HEK293T (cell line): ENCODE measurements at regions not wholly inside any gene's neighbourhood (a gene's known extent, or its start where the extent isn't known, plus 50 kb on each side); places are given as distances from the start of the nearest gene placed in this dataset.

Experiments used
- CTCF ChIA-PET: fragments of 350-600 bp; formaldehyde crosslinking; extraction: SDS; loops from one replicate; lab custom pipeline; 2021; ENCODE audit warnings: antibody characterized with exemption, inconsistent platforms; lab: Yijun Ruan, JAX
- POLR2A ChIA-PET: fragments of 350-600 bp; formaldehyde crosslinking; extraction: SDS; loops from one replicate; lab custom pipeline; 2020; ENCODE audit warnings: antibody characterized with exemption, inconsistent platforms; lab: Yijun Ruan, JAX
- DNase-seq: peaks from one replicate; pipeline ENCODE4 v3.0.0; 2012; ENCODE audit warnings: mixed read lengths; ENCODE audit errors: extremely low spot score
- ARNT ChIP-seq: fragments of 450-650 bp; IDR thresholded peaks from 2 replicates; pipeline ENCODE4 v1.6.1; 2017; ENCODE audit warnings: mild to moderate bottlenecking
- BHLHE40 ChIP-seq: fragments of 450-650 bp; IDR thresholded peaks from 2 replicates; pipeline ENCODE4 v1.6.1; 2016; ENCODE audit warnings: mild to moderate bottlenecking, moderate library complexity, borderline replicate concordance
- CTBP1 ChIP-seq: fragments of 450-650 bp; IDR thresholded peaks from 2 replicates; pipeline ENCODE4 v1.6.1; 2016; ENCODE audit warnings: borderline replicate concordance
- ELF4 ChIP-seq: fragments of 450-650 bp; IDR thresholded peaks from 2 replicates; pipeline ENCODE4 v1.6.1; 2017; ENCODE audit warnings: antibody characterized with exemption
- FOXA1 ChIP-seq: fragments of 450-650 bp; IDR thresholded peaks from 2 replicates; pipeline ENCODE4 v1.6.1; 2016; ENCODE audit warnings: mild to moderate bottlenecking
- FOXK2 ChIP-seq: fragments of 450-650 bp; IDR thresholded peaks from 2 replicates; pipeline ENCODE4 v1.6.1; 2016; ENCODE audit warnings: mild to moderate bottlenecking
- FOXM1 ChIP-seq: fragments of 450-650 bp; IDR thresholded peaks from 2 replicates; pipeline ENCODE4 v1.6.1; 2017; ENCODE audit warnings: mild to moderate bottlenecking, borderline replicate concordance
- HDGF ChIP-seq: fragments of 450-650 bp; IDR thresholded peaks from 2 replicates; pipeline ENCODE4 v1.6.1; 2017; ENCODE audit warnings: antibody characterized with exemption, borderline replicate concordance
- L3MBTL2 ChIP-seq: fragments of 450-650 bp; conservative IDR thresholded peaks from 2 replicates; pipeline ENCODE4 v1.6.1; 2016; ENCODE audit warnings: mild to moderate bottlenecking
- LEF1 ChIP-seq: fragments of 450-650 bp; IDR thresholded peaks from 2 replicates; pipeline ENCODE4 v1.6.1; 2017; ENCODE audit warnings: mild to moderate bottlenecking, borderline replicate concordance
- NFRKB ChIP-seq: fragments of 450-650 bp; IDR thresholded peaks from 2 replicates; pipeline ENCODE4 v1.6.1; 2016; ENCODE audit warnings: mild to moderate bottlenecking, moderate library complexity
- SP1 ChIP-seq: fragments of 450-650 bp; IDR thresholded peaks from 2 replicates; pipeline ENCODE4 v1.6.1; 2017
- SUZ12 ChIP-seq: fragments of 450-650 bp; IDR thresholded peaks from 2 replicates; pipeline ENCODE4 v1.6.1; 2016; ENCODE audit warnings: mild to moderate bottlenecking
- TARDBP ChIP-seq: fragments of 450-650 bp; IDR thresholded peaks from 2 replicates; pipeline ENCODE4 v1.6.1; 2016
- ZNF384 ChIP-seq: fragments of 450-650 bp; IDR thresholded peaks from 2 replicates; pipeline ENCODE4 v1.6.1; 2016
- TF ChIP-seq, protein P1 (sequence below): fragments of 450-650 bp; IDR thresholded peaks from 2 replicates; pipeline ENCODE4 v1.6.1; 2016

DNA sequence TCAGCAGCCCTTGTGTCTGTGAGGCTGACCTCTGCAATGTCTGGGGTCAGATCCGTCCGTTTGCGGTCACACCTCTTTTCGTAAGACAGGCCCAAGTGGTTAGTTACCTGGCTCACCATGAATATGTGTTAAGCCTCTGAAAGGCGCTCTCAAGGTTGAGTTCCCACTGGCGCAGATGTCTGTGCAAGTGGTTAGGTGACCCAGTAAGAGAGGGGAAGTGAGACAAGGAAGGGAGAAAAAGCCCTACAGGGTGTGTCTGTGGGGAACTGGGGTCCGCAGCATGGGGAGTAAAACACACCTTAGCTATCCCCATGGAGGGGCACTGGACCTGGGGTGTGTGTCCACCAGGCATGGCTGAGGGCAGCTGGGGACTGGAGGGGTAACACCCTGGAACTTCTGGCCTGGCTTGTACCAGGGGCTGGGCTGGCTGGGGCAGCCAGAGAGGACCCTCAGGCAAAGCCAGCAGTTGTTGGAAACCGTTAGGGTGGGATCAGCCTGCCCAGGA lies 391.6 kb upstream of the PROK2 start:
- CTCF ChIA-PET: no interaction called here
- POLR2A ChIA-PET: no interaction called here
- no peak for DNase-seq
- TF ChIP-seq, protein P1, sequence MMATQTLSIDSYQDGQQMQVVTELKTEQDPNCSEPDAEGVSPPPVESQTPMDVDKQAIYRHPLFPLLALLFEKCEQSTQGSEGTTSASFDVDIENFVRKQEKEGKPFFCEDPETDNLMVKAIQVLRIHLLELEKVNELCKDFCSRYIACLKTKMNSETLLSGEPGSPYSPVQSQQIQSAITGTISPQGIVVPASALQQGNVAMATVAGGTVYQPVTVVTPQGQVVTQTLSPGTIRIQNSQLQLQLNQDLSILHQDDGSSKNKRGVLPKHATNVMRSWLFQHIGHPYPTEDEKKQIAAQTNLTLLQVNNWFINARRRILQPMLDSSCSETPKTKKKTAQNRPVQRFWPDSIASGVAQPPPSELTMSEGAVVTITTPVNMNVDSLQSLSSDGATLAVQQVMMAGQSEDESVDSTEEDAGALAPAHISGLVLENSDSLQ: no peak
- TF ChIP-seq FOXA1: no peak
- no peak for TF ChIP-seq ZNF384
- TF ChIP-seq SP1: no peak
- TF ChIP-seq CTBP1: no peak
- TF ChIP-seq HDGF: no peak
- TF ChIP-seq BHLHE40: no peak
- TF ChIP-seq L3MBTL2: no peak
- TF ChIP-seq SUZ12: no peak
- TF ChIP-seq FOXM1: no peak
- TF ChIP-seq ELF4: no peak
- TF ChIP-seq LEF1: no peak
- no peak for TF ChIP-seq FOXK2

DNA sequence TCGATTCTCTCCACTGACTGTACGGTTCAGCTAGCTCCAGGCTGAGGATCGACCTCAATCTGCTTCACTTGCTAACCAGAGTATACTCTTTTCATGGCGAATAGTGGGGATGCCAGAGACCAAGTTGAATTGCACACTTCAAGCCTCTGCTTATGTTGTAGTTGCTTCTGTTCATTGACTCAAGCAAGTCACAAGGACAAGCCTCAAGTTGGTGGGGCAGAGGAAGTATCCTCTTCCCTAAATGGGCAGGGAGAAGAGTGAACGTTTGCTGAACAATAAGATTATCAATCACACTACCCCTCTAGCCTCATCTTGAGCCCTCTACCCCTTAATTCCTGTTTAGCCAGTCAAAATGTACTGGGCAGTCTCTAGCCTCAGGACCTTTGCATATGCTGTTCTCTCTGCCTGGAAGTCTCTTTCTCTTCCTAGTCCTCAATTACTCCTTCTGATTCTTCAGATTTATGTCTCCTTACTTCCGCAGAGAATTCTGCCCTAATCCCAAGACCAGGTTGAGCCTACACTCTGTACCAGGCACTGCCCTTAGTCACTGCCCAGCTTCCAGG lies 390.4 kb upstream of the PROK2 start:
- ChIA-PET POLR2A (no interaction called here), CTCF (no interaction called here)
- DNase-seq: no peak
- TF ChIP-seq SP1: no peak
- TF ChIP-seq ZNF384: no peak
- no peak for TF ChIP-seq CTBP1
- no peak for TF ChIP-seq FOXA1
- TF ChIP-seq SUZ12: no peak

DNA sequence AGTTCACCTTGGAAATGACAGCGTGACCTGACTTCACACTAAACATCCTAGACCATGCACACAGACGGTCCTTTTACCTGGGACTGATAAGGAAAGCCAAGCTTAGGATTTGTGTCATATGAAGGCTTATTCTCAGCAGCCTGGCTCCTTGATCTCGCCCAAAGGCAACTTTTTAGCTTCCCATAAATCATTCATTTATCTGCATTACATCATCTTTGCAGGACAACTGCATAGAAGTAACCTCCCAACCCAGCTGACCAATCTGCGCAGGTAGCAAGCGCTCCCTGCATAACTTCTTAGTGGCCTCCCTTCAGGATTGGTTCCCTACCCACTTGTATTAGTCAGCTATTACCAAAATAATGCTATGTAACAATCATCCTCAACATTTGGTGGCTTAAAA lies 389.9 kb upstream of the PROK2 start:
- TF ChIP-seq, protein P1: peak; percentile 23; the same call in 1 of the 2 replicates
- no peak for TF ChIP-seq CTBP1
- ChIA-PET CTCF (no interaction called here), POLR2A (no interaction called here)
- no peak for DNase-seq

DNA sequence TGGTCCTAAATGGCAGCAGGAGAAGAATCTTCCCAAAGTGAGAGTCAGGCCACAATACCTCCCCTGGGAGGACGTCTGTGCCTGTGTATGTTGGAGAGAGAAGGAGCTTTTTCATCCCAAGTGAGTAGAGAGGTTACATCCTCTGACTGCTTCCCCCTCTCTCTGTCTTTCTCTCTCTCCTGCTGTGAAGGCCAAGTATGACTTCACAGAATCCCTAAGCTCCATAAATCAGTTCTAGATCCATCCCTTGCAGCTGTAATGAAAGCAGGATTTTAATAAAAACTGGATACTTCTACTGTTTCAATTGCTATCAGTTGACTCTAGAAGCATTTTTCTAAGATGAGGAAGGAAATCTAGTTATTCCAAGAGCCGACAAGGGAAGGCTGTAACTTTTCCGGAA lies 389.1 kb upstream of the PROK2 start:
- ChIA-PET POLR2A (interaction anchor here (0.9 kb wide), 1 partner anchor 96 kb away, joined by 3 read pairs; no protein-coding TSS in a partner anchor), CTCF (no interaction called here)
- no peak for TF ChIP-seq SUZ12
- no peak for TF ChIP-seq ELF4
- no peak for TF ChIP-seq LEF1
- TF ChIP-seq SP1: no peak
- no peak for TF ChIP-seq TARDBP
- no peak for TF ChIP-seq FOXA1
- TF ChIP-seq CTBP1: no peak
- TF ChIP-seq FOXK2: no peak
- TF ChIP-seq, protein P1: no peak; the same call in 1 of the 2 replicates
- TF ChIP-seq FOXM1: no peak
- DNase-seq: no peak

DNA sequence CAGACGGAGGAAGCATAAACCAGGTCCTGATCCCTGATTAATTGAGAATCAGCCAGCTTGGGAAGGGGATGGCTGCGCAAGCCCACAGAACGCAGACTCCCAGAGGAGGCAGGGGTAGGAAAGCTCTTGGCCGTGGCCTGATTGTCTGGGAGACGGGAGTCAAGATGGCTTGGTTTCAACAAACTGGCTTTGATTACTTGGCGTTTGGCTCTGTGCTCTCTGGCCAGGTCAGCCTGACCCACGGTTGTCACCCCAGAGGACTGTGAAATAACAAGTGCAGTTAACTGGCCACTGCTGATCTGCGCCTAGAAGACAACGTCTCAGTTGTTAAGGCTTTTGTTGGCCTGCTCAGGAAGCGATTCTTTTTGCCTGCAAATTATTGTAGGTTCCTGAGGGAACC lies 387.0 kb upstream of the PROK2 start:
- no peak for TF ChIP-seq NFRKB
- TF ChIP-seq ARNT: no peak
- no peak for TF ChIP-seq LEF1
- TF ChIP-seq HDGF: no peak
- TF ChIP-seq, protein P1: no peak
- TF ChIP-seq FOXM1: no peak
- TF ChIP-seq BHLHE40: no peak
- TF ChIP-seq L3MBTL2: no peak
- TF ChIP-seq FOXK2: no peak
- TF ChIP-seq ELF4: no peak
- TF ChIP-seq SUZ12: no peak
- TF ChIP-seq FOXA1: no peak
- no peak for TF ChIP-seq CTBP1
- TF ChIP-seq TARDBP: no peak
- no peak for TF ChIP-seq ZNF384
- no peak for TF ChIP-seq SP1
- no peak for DNase-seq
- ChIA-PET CTCF (no interaction called here), POLR2A (no interaction called here)

DNA sequence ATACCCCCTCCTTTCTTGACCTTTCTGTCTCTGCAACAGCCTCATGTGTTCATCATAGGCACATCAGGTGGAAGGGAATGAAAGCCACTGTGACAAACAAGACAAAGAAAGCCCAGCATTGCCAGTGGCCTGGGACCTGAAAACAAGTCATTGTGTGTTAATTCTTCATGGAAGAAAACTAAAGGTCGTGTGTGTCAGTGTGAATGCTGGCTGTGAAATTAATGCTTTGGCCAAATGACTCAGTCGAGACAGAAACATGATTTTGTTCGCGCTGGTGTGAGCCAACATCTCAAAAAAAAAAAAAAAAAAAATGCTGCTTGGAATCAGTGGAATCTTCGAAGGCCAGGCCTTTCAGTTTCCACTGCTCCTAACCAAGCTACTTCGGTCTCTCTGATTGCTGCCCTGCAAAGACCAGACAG lies 386.5 kb upstream of the PROK2 start:
- TF ChIP-seq ARNT (no peak), LEF1 (no peak), NFRKB (no peak), L3MBTL2 (no peak), FOXA1 (no peak), FOXM1 (no peak), HDGF (no peak), SP1 (no peak), BHLHE40 (no peak), CTBP1 (no peak), ELF4 (no peak), FOXK2 (no peak), SUZ12 (no peak), ZNF384 (no peak), TARDBP (no peak)
- TF ChIP-seq, protein P1: no peak
- ChIA-PET POLR2A (no interaction called here), CTCF (no interaction called here)
- DNase-seq: no peak
